HG02973 (cell line): ENCODE measurements at regions not wholly inside any gene's neighbourhood (a gene's known extent, or its start where the extent isn't known, plus 50 kb on each side); places are given as distances from the start of the nearest gene placed in this dataset.
"Not testable (repeated sequence)": the region's sequence is repeated elsewhere in the genome, so short reads cannot be mapped to it uniquely, and the experiment has no call there.

ENCODE experiments used
- ATAC-seq: cut with Tn5 transposase; IDR thresholded peaks from one replicate; pipeline ENCODE4 v1.9.1; 2021; ENCODE audit warnings: moderate library complexity; ENCODE audit not compliant: unreplicated experiment

DNA sequence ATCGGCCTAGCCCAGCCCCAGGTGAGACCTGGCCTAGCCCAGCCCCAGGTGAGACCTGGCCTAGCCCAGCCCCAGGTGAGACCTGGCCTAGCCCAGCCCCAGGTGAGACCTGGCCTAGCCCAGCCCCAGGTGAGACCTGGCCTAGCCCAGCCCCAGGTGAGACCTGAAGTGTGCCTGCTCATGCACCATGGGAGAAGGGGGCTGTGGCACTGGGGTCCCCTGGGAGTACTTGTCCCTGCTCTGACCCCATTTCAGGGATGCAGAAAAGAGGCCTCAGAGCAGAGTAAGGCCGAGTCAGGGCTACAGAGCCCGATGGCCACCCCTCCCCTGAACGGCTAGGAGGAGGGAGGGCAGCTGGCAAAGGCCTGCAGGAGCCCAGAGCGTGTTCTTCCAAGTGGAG, 129.6 kb downstream of the CRYBB2 start:
- not testable (repeated sequence) for ATAC-seq

DNA sequence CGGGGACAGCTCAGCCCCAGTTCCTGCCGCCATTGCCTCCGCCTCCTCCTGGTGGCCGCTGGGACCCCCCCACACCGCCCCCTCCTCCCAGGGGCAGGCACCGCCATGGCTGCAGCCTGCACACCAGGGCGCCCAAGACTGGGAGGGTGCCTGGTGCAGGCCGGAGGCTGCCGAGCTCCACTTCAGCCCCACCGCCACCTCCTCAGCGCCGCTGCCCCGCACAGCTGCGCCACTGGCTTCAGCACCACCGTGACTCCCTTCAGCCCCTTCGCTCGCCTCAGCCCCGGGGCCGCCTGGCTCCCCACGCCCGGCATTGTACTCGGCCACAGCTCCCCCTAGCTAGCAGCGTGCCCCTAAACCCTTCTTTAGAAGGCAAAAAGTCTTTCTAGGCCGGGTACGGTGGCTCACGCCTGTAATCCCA, 131.1 kb downstream of the CRYBB2 start:
- ATAC-seq = no peak

- ATAC-seq = no peak
Measured at GRCh38 chr22:25351631-25352293, 132.3 kb downstream of the CRYBB2 start.

DNA sequence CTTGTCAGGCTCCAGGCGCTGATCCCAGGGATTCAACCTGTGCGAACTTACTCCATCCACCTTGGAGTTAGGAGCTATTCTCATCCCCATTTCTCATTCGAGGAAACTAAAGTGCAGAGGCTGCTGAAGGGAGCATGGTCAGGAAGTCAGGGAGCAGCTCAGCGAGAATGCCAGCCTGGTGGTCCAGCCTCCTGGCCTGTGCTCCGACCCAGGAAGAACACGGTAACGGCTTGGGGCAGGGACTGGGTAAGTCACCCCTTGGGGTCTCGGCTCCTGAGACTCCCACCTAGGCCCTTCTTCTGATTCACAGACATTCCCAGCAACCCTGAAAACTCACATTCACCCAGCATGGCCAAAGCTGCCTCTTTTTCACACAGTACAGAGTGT, 132.8 kb downstream of the CRYBB2 start:
- no peak for ATAC-seq

GRCh38 chr22:25353516-25354445, 134.3 kb downstream of the CRYBB2 start:
- no peak for ATAC-seq

DNA sequence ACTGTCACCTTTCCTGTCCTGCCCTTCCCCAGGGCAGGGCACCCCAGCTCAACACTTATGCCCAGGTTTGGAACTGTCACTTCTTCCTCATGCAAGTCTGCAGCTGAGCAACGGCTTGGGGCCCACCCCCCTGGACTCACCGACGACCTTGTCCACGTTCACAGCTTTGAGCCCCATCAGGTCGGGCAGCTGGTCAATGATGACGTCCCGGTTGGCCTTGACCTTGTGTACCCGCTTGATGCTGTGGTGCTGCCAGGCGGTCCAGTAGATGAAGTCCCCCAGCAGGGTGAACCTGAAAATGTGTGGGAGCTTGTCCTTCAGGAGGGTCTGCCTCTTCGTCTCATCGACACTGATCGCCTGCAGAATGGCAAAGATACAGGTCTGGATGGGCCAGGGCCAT, 135.0 kb downstream of the CRYBB2 start:
- no peak for ATAC-seq

DNA sequence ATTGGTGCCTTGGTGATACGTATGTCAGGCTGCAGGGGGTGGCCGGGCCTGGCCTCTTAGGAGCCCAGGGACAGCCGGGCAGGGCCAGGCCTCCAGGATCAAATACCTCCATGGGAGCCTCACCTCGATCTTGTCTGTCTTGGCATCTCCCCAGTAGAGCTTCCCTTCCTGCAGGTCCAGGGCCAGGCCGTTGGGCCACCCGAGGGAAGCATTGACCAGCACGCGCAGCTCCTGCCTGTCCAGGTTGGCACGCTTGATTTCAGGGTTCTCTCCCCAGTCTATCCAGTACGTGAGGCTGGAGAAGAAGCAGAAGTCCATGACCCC, 137.7 kb downstream of the CRYBB2 start:
- no peak for ATAC-seq

GRCh38 chr22:25357606-25358420, 138.4 kb downstream of the CRYBB2 start:
- no peak for ATAC-seq

- no peak for ATAC-seq
Measured at GRCh38 chr22:25358421-25359170, 139.2 kb downstream of the CRYBB2 start.

DNA sequence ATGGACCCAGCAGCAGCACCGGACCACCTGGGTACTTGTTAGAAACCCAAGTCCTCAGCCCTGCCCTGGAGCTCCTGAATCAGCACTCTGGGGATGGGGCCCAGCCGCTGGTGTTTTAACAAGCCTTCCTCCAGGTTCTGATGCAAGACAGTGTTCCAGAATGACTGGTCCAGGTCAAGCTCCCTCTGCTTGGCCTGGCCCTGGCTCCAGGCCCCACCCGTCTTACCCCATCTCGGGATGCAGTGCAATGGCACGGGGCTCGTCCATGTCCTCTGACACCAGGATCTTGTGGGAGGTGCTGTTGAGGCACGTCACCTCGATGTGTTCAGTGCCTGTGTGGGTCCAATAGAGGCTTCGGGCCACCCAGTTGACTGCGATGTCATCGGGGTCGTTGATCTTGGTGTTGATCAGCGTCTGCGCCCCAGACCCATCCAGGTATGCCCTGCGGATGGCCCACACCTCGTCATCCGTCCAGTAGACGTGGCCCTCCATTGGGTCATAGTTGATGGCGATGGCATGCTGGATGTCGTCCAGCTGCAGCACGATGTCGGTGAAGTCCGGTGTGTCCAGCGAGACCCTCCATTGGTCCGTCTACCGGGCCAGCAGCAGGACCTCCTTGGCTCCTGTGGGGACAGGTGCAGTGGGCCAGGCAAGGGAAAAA, 140.3 kb downstream of the CRYBB2 start:
- no peak for ATAC-seq

DNA sequence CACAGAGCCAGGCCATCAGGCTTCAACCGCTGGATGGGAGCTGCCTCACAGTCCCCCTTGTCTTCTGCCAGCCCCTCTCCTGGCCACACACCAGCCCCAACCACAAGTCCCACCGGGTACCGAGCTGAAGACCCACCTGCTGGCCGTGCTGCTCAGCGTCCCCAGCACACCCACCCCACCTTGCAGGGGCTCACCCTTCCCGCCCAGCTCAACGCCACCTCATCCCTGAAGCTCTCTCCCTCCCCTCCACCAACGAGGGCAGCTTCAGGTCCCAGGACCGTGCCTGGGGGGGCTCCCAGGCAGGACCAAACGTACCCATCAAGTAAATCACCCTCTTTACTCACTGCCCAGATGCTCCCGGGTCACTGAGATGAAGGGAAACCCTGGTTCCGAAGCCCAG, 141.0 kb downstream of the CRYBB2 start:
- no peak for ATAC-seq

DNA sequence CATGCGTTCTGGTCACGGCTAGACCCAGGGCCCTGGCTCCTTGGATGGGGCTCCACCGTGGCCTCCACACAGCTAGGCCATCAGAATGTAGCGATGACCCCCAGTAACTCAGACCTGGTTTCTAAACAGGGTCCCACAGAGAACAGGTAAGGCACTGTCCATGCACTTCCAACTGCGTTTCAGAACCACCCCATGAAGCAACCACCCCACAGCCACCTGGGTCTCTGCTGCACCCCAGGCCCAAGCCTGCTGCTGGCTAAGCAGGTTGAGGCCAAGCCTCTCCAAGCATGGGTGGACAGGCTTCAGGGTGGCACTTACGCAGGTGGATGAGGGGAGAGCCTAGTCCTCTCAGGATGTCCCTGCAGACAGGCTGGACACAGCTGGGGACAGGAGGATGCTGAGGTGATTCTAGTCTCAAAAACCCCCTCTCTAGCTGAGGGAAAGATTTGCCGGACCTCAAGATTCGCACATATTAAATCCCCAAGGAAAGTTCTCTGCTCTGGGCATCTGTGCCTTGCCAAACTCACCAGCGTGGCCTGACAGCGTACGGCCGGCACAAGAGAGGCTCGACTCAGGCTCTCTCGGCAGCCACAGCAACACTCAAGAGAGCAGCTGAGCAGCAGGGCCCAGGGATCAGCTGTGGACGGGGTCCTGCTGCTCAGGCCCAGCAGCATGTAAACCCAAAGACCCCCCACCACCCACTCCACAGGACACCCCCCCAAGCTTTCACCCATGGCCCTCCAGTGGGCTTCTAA, 141.6 kb downstream of the CRYBB2 start:
- no peak for ATAC-seq

GRCh38 chr22:25361899-25362214, 142.4 kb downstream of the CRYBB2 start:
- ATAC-seq = no peak

DNA sequence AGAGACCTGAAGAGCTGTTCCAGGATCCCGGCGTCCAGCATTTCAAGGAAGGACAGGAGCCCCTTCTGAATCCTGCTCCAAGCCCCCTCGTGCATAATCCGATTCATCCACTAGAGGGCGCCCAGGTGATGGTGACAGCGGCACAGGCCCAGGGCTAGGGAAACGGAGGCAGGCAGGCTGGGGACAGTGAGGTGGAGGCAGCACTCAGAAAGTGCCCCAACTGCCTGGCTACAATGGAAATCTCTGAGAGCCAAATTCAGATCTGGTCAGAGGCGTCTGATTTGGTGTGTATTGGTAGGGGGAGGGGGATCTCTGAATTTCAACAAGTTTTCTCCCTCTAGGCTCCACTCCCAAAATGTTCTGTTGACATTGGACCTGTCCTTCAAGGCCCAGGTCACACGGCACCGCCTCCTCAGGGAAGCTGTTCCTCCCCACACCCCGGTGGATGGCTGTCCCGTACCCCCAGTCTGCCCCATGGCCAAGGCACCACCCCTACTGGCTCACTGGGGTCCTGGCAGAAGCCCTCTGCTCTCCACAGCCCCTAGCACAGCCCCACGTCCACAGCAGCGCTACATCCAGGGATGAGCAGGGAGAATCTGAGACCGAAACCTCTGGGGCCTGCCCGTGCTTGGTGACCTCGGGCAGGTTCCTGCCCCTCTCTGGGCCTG, 142.9 kb downstream of the CRYBB2 start:
- ATAC-seq = no peak

DNA sequence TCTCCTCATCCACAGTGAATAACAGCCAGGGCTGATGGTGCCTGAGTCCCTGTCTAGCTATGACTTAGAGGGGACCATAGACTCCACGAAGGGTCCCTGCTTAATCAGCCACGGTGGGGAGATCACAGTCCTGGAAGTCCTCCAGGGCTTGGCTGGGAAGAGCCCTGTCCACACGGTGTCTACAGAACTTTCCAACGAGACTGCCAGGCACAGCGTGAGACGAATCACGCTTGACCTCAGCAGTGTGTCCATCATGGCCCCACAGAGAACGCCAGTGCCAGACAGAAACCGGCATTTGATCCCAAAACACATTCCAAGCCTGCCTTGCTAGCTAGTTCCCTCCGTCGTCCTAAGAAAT, 143.4 kb downstream of the CRYBB2 start:
- no peak for ATAC-seq

GRCh38 chr22:25363474-25363873, 144.0 kb downstream of the CRYBB2 start:
- no peak for ATAC-seq

DNA sequence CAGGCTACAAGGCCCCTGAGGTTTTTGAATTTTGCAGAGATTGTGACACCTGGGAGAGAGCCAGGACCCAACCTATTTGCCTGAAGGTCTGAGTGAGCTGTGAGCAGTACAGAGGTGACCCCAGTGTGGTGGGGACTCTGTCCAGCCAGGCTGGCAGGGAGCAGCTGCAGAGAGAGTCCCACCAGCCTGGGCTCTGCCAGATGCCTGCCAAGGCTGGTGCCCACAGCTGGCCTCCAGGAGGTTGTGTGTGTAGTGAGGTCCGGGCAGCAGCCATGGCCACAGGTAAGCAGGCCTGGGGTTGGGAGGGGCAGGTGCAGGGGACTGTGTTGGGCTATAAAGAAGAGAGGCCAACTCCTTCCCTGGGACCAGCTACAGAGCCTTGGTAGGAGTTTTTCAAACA, 144.8 kb downstream of the CRYBB2 start:
- no peak for ATAC-seq

DNA sequence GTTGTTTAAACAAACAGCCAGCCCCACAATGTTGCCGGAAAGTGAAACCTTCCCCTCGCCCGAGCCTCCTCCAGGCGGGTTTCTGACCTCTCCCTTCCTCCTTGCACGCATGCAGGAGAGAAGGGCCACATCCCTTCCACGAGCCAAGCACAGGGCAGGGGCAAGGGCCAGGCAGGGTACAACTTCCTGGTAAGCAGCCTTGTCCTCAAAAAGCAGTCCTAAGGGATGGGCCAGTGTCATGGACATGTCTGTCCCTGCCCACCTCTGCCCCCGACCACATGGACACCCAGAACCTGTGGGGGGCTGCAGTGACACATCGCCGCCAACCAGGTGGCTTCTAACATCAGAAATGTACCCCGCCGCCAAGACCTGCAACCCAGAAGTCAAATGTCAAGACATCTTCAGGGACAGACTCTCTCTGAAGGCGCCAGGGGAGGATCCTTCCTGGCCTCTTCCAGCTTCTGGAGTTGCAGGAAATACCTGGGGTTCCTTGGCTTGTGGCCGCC, 145.3 kb downstream of the CRYBB2 start:
- no peak for ATAC-seq
